Uterus (tissue), 3 donors: ENCODE measurements at regions not wholly inside any gene's neighbourhood (a gene's known extent, or its start where the extent isn't known, plus 50 kb on each side); places are given as distances from the start of the nearest gene placed in this dataset.

Source experiments
- DNase-seq, 2 donors: peaks; one replicate each; pipeline ENCODE4 v3.0.0-alpha.2; 2019 to 2020
- H3K27ac ChIP-seq, 2 donors: fragments of 200-600 bp; sonication (generic); 1 replicate in 1 of 2; 2 replicates in 1 of 2; pipeline ENCODE4 v1.5.1; 2016 to 2018
- H3K27me3 ChIP-seq, 2 donors: fragments of 200-600 bp; sonication (generic); one replicate each; pipeline ENCODE4 v1.5.1; 2018 to 2019; ENCODE audit warnings: control low read depth in 1 of 2
- H3K36me3 ChIP-seq, 2 donors: fragments of 200-600 bp; sonication (generic); one replicate each; pipeline ENCODE4 v1.5.1; 2019; ENCODE audit warnings: control low read depth in 1 of 2
- H3K4me1 ChIP-seq, 2 donors: fragments of 200-600 bp; sonication (generic); one replicate each; pipeline ENCODE4 v1.5.1; 2018 to 2019; ENCODE audit warnings: control low read depth in 1 of 2
- H3K4me3 ChIP-seq, 2 donors: fragments of 200-600 bp; sonication (generic); 1 replicate in 1 of 2; 2 replicates in 1 of 2; pipeline ENCODE4 v1.5.1; 2018 to 2019; ENCODE audit warnings: mild to moderate bottlenecking in 1 of 2
- H3K9me3 ChIP-seq, 2 donors: fragments of 200-600 bp; sonication (generic); one replicate each; pipeline ENCODE4 v1.5.1; 2019; ENCODE audit warnings: control low read depth in 1 of 2
- CTCF ChIP-seq, 4 experiments: fragments of 200-600 bp in 2 of 4; fragments of 450-650 bp in 2 of 4; sonication (generic) in 2 of 4; IDR thresholded peaks; one replicate each; pipeline ENCODE4 v1.5.1; 2016 to 2019; ENCODE audit warnings: antibody characterized with exemption in 4 of 4, mild to moderate bottlenecking in 2 of 4, moderate library complexity in 1 of 4
- POLR2A ChIP-seq, 2 donors: fragments of 450-650 bp; IDR thresholded peaks; one replicate each; pipeline ENCODE4 v1.6.1; 2016; ENCODE audit warnings: antibody characterized with exemption in 2 of 2, mild to moderate bottlenecking in 1 of 2, moderate library complexity in 1 of 2
- intact Hi-C: fragments of 100-400 bp; cut with DNase I; formaldehyde crosslinking; loops from one replicate; pipeline ENCODE4 v1.15.1; 2023; ENCODE audit warnings: low total_unique reads
- donor health status: DM: yes; HTN: yes; CAD: no.

- no peak for DNase-seq
- Histone ChIP-seq H3K27ac (no peak overlapping the region), H3K9me3 (no peaks in the 10 kb centered on the region), H3K4me3 (no peak overlapping the region), H3K36me3 (no peaks in the 10 kb centered on the region), H3K27me3 (no peaks in the 10 kb centered on the region), H3K4me1 (no peaks in the 10 kb centered on the region)
- no peak for TF ChIP-seq CTCF (IDR thresholded peaks at IDR 0.05)
- no peak for TF ChIP-seq POLR2A (IDR thresholded peaks at IDR 0.05)
- intact Hi-C loops: no loop called here
These were observed 352.2 kb downstream of the AACS start for GRCh38 chr12:125417446-125417845.

GRCh38 chr12:125418902-125419564 lies 353.8 kb downstream of the AACS start:
- Histone ChIP-seq H3K4me1 (no peaks in the 10 kb centered on the region), H3K27me3 (no peaks in the 10 kb centered on the region), H3K27ac (no peak overlapping the region), H3K4me3 (no peak overlapping the region), H3K36me3 (no peaks in the 10 kb centered on the region), H3K9me3 (no peaks in the 10 kb centered on the region)
- TF ChIP-seq POLR2A (IDR thresholded peaks at IDR 0.05): no peak
- intact Hi-C loops: no loop called here
- no peak for DNase-seq

- H3K4me1 ChIP-seq: no peaks in the 10 kb centered on the region
- H3K27me3 ChIP-seq: no peaks in the 10 kb centered on the region
- no peaks in the 10 kb centered on the region for H3K36me3 ChIP-seq
- H3K27ac ChIP-seq: no peak overlapping the region
- TF ChIP-seq POLR2A (IDR thresholded peaks at IDR 0.05) (no peak), CTCF (IDR thresholded peaks at IDR 0.05) (no peak)
- H3K9me3 ChIP-seq: no peaks in the 10 kb centered on the region
- intact Hi-C loops: no loop called here
- no peak overlapping the region for H3K4me3 ChIP-seq
- DNase-seq: no peak
These were observed 359.7 kb downstream of the AACS start for GRCh38 chr12:125424909-125425308.

DNA sequence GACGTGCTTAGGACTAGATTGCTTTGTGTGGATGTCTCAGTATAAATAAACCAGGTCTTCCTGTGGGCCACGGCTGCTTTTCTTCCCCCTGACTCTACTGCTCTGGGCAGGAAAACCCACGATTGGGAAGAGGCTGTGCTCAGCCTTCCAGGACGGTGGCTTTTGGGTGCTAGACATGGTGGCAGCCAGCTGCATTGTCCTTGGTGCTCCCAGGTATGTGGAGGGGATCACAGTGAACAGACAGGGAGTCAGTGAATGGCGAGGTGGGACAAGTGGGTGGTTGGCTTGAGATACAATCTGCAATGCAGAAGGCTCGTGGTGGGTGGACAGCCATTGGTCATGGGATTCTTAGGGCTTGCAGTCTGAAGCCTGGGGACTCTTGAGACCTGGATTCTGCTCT lies 366.3 kb downstream of the AACS start:
- Histone ChIP-seq H3K27me3 (no peaks in the 10 kb centered on the region), H3K27ac (no peak overlapping the region), H3K36me3 (no peaks in the 10 kb centered on the region), H3K4me1 (no peaks in the 10 kb centered on the region), H3K4me3 (no peak overlapping the region), H3K9me3 (no peaks in the 10 kb centered on the region)
- intact Hi-C loops: no loop called here
- TF ChIP-seq POLR2A (IDR thresholded peaks at IDR 0.05): no peak
- TF ChIP-seq CTCF (IDR thresholded peaks at IDR 0.05): no peak
- no peak for DNase-seq

- no peak for DNase-seq
- no peak overlapping the region for H3K4me3 ChIP-seq
- no peaks in the 10 kb centered on the region for H3K27me3 ChIP-seq
- intact Hi-C loops: no loop called here
- no peaks in the 10 kb centered on the region for H3K9me3 ChIP-seq
- H3K27ac ChIP-seq: no peak overlapping the region
- H3K36me3 ChIP-seq: no peaks in the 10 kb centered on the region
- no peak for TF ChIP-seq CTCF (IDR thresholded peaks at IDR 0.05)
- TF ChIP-seq POLR2A (IDR thresholded peaks at IDR 0.05): no peak
- H3K4me1 ChIP-seq: no peaks in the 10 kb centered on the region
These were observed 368.9 kb downstream of the AACS start for GRCh38 chr12:125434131-125434530.
